Heart right ventricle (tissue), 16 donors: ENCODE measurements at regions not wholly inside any gene's neighbourhood (a gene's known extent, or its start where the extent isn't known, plus 50 kb on each side); places are given as distances from the start of the nearest gene placed in this dataset.
A peak's percentile ranks its signal among the peaks of the same experiment; 100 is the strongest.

Experiments
- ATAC-seq, 8 donors: fragments of 200-7000 bp; cut with Tn5 transposase; one replicate each; pipeline ENCODE4 v1.9.1; 2020; ENCODE audit warnings: mild to moderate bottlenecking in 8 of 8, moderate library complexity in 8 of 8, moderate number of reproducible peaks in 1 of 8
- DNase-seq, 2 donors: peaks; one replicate each; pipeline ENCODE4 v3.0.0-alpha.2; 2020
- H3K27ac ChIP-seq, 10 donors: fragments of 200-600 bp; sonication (generic) in 2 of 10; one replicate each; pipeline versions ENCODE4 v1.5.0 to v1.8.0; 2020 to 2022; ENCODE audit warnings: mild to moderate bottlenecking in 3 of 10
- H3K27me3 ChIP-seq, 7 donors: fragments of 200-600 bp; one replicate each; pipeline ENCODE4 v1.8.0; 2021 to 2022; ENCODE audit warnings: mild to moderate bottlenecking in 2 of 7
- H3K36me3 ChIP-seq, 9 donors: fragments of 200-600 bp; sonication (generic) in 1 of 9; one replicate each; pipeline versions ENCODE4 v1.5.0 to v1.8.0; 2020 to 2022; ENCODE audit warnings: mild to moderate bottlenecking in 2 of 9
- H3K4me1 ChIP-seq, 9 donors: fragments of 200-600 bp; sonication (generic) in 1 of 9; one replicate each; pipeline versions ENCODE4 v1.5.0 to v1.8.0; 2020 to 2022; ENCODE audit warnings: mild to moderate bottlenecking in 4 of 9
- H3K4me3 ChIP-seq, 10 donors: fragments of 200-600 bp; sonication (generic) in 2 of 10; one replicate each; pipeline versions ENCODE4 v1.5.0 to v1.8.0; 2020 to 2022; ENCODE audit warnings: mild to moderate bottlenecking in 7 of 10, moderate library complexity in 2 of 10
- H3K9me3 ChIP-seq, 11 donors: fragments of 200-600 bp in 10 of 11; sonication (generic) in 2 of 11; one replicate each; pipeline versions ENCODE4 v1.5.0 to v1.8.0; 2013 to 2022; ENCODE audit warnings: mild to moderate bottlenecking in 2 of 11, control low read depth in 1 of 11, moderate library complexity in 1 of 11
- WGBS, 2 donors: extraction: QIAGEN DNeasy Blood & Tissue Kit; methylation state at CpG; one replicate each; pipeline ENCODE4 v1.1.7; 2013; ENCODE audit warnings: inconsistent platforms in 1 of 2; 5-methylcytosine and 5-hydroxymethylcytosine counted together
- intact Hi-C, 10 donors: fragments of 100-400 bp; cut with DNase I; formaldehyde crosslinking; loops; one replicate each; pipeline versions ENCODE4 v1.11.1 to v1.14.2; 2022
- TF ChIP-seq, protein P1 (sequence below), 9 donors: fragments of 200-600 bp; sonication (generic) in 2 of 9; IDR thresholded peaks; one replicate each; pipeline versions ENCODE4 v1.5.0 to v1.8.0; 2021 to 2022; ENCODE audit warnings: antibody characterized with exemption in 9 of 9, mild to moderate bottlenecking in 5 of 9, moderate library complexity in 1 of 9
- donor health status: Arrhythmogenic right ventricular cardiomyopathy.
- donor health status: ischemic (EF 13 %, LVEDD 7.1; RV severe dilation, severe dysfunction).
- donor health status: healthy with polysubstance abuse.
- donor health status: DM: no; HTN: yes; CAD: no.
- donor health status: DM: no; HTN: no; CAD: no.
- donor health status: ischemic (EF 25% LVEDD 6.9; RV normal size, moderate dysfunction).
- donor health status: ischemic (EF 25% LVEDD 5.7; RV mildly dilated, moderate dysfunction).
- donor health status: healthy.
- donor health status: DM: yes; HTN: yes; CAD: no.
- donor health status: Ischemic cardiomyopathy.
- donor health status: ischemic (EF 35%, LVEDD 5.7; RV mildly dilated, moderate dysfunction).
- donor health status: nonischemic (EF 11% LVEDD 7.7; RV severe dilation, severe dysfunction).
- donor health status: DM: yes; HTN: yes; CAD: no.
- donor health status: PGD.
- donor health status: ischemic (EF 29% LVEDD 5.4; RV normal size, mild dysfunction).
- donor health status: nonischemic (EF 23%, LVEDD 6.1; RV moderate dilation, normal function).

DNA sequence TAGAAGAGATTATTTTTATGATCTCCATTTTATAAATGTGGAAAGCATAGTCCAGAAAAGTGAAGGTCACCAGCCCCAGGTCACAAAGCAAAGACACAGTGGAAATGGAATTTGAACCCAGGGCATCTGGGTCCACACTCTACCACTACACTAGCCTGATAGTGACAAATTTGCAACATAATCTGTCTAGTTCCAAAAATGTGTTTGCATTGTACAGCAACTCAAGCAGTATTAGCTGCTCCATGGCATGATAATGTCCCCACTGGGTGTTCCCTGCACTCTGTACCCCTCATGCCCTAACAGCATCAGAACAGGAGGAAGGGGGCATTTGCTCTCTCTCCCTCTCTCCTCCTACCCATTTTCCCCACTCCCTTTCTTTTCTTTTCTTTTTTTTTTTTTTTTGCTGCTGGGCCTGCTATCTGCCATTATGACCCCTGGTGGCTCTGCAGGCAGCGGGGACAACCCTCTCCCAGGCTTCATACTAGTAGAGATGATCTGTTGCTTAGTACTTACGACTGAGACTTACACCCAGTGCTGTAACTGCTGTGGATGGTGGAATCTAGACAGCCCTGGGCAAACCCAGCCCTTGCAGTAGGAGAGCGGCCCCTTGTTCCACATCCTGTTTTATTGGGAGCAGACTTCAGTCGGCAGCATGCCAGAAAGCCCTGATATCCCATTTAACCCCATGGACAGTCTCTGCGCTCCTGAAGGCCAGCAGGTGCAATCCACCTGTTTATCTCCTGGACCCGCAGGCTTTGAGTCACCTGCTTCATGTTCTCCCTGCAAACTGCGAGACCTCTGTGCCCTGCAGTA, 306.3 kb downstream of the SOX9 start:
- ATAC-seq, result no peak
- H3K36me3 ChIP-seq, result no peaks in the 10 kb centered on the region
- intact Hi-C loops, result loop anchor here in 1 of 10 donors (10.0 kb wide), 1 partner anchor 162 kb away; no protein-coding TSS in a partner anchor
- H3K9me3 ChIP-seq, result no peaks in the 10 kb centered on the region
- no peak overlapping the region for H3K27ac ChIP-seq
- TF ChIP-seq, protein P1, sequence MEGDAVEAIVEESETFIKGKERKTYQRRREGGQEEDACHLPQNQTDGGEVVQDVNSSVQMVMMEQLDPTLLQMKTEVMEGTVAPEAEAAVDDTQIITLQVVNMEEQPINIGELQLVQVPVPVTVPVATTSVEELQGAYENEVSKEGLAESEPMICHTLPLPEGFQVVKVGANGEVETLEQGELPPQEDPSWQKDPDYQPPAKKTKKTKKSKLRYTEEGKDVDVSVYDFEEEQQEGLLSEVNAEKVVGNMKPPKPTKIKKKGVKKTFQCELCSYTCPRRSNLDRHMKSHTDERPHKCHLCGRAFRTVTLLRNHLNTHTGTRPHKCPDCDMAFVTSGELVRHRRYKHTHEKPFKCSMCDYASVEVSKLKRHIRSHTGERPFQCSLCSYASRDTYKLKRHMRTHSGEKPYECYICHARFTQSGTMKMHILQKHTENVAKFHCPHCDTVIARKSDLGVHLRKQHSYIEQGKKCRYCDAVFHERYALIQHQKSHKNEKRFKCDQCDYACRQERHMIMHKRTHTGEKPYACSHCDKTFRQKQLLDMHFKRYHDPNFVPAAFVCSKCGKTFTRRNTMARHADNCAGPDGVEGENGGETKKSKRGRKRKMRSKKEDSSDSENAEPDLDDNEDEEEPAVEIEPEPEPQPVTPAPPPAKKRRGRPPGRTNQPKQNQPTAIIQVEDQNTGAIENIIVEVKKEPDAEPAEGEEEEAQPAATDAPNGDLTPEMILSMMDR (IDR thresholded peaks at IDR 0.05), result no peak
- no peak for DNase-seq
- no peak overlapping the region for H3K4me3 ChIP-seq
- H3K4me1 ChIP-seq, result peaks cover 0 to 12% (median 0%) of the 10 kb centered on the region in 9 donors
- 57 to 67% methylated on average over 7 of the region's 7 CpGs for WGBS, 2 donors
- peaks cover 0 to 20% (median 0%) of the 10 kb centered on the region in 7 donors for H3K27me3 ChIP-seq

DNA sequence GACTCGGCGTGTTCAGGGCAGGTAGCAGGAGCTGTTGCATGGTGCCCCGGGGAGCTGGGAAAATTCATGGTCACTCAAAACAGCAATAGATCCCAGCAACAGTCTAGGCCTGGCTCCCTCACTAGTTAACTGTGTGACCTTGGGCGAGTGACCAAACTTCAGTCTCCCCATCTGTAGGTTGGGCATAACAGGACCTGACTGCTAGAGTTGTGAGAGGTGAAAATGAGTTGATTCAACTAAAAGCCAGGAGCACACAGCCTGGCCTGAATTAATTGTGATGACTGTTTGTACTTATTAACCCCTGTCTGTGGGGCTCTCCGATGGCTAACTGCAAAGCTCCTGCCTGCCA, 306.9 kb downstream of the SOX9 start:
- DNase-seq, result no peak
- TF ChIP-seq, protein P1 (IDR thresholded peaks at IDR 0.05), result no peak
- intact Hi-C loops, result loop anchor here in 1 of 10 donors (10.0 kb wide), 1 partner anchor 163 kb away; no protein-coding TSS in a partner anchor
- peaks cover 0 to 6% (median 0%) of the 10 kb centered on the region in 9 donors for H3K4me1 ChIP-seq
- no peak for ATAC-seq
- peaks cover 0 to 21% (median 0%) of the 10 kb centered on the region in 7 donors for H3K27me3 ChIP-seq
- WGBS, 2 donors, result 88 to 90% methylated on average over 5 of the region's 5 CpGs
- H3K27ac ChIP-seq, result no peak overlapping the region
- H3K36me3 ChIP-seq, result no peaks in the 10 kb centered on the region
- H3K4me3 ChIP-seq, result no peak overlapping the region
- H3K9me3 ChIP-seq, result no peaks in the 10 kb centered on the region

DNA sequence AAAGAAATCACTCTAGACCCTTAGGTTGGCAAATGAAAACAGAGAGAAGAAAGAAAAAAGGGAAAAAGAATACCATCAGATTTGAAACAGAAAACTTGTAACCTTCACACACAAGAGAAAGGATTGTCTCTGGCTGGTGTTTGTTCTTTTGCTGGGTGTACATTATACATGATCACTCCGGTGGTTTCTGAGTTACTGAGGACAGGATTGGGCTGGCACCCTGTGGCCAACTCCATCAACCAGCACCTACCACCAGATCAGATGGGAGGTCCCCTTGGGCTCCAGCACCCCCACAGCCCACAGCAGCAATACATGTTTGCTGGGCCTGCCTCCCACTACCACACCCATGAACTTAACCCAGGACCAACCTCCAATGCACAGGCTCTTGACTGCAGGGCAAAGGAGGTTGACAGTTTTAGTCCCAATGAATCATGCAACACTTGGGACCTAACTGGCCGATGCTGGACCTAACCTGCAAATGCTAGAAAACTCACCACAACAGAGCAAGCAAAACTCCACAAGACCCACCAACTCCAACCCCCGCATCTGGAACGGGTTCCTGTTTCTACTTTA, 308.3 kb downstream of the SOX9 start:
- Histone ChIP-seq H3K27ac (no peak overlapping the region), H3K4me3 (no peak overlapping the region), H3K9me3 (no peaks in the 10 kb centered on the region), H3K36me3 (no peaks in the 10 kb centered on the region), H3K27me3 (peaks cover 0 to 21% (median 6%) of the 10 kb centered on the region in 7 donors), H3K4me1 (no peaks in the 10 kb centered on the region)
- no peak for DNase-seq
- intact Hi-C loops, result loop anchor here in 1 of 10 donors (10.0 kb wide), 1 partner anchor 164 kb away; no protein-coding TSS in a partner anchor
- ATAC-seq, result no peak
- 90 to 92% methylated on average over 4 of the region's 4 CpGs for WGBS, 2 donors
- TF ChIP-seq, protein P1 (IDR thresholded peaks at IDR 0.05), result no peak

GRCh38 chr17:72430611-72431432, 310.0 kb downstream of the SOX9 start:
- no peak overlapping the region for H3K4me3 ChIP-seq
- peaks cover 0 to 21% (median 6%) of the 10 kb centered on the region in 7 donors for H3K27me3 ChIP-seq
- WGBS, 2 donors, result 78 to 84% methylated on average over 20 of the region's 20 CpGs
- intact Hi-C loops, result no loop called here
- ATAC-seq, result peak in 1 of 8 donors; percentile 50
- no peak for DNase-seq
- H3K36me3 ChIP-seq, result no peaks in the 10 kb centered on the region
- H3K9me3 ChIP-seq, result no peaks in the 10 kb centered on the region
- TF ChIP-seq, protein P1 (IDR thresholded peaks at IDR 0.05), result peak in 3 of 9 donors; percentile 10 to 26 (median 11)
- H3K27ac ChIP-seq, result no peak overlapping the region
- no peaks in the 10 kb centered on the region for H3K4me1 ChIP-seq
